ENCODE measurements at regions not wholly inside any gene's neighbourhood (a gene's known extent, or its start where the extent isn't known, plus 50 kb on each side); places are given as distances from the start of the nearest gene placed in this dataset.

- POLR2A ChIA-PET = no interaction called here
- FAIRE-seq = no peak
- 0% methylated on average over 1 of the region's 1 CpG for WGBS (ENCODE audit: insufficient coverage, low coverage, missing lambda C conversion rate)
- no peak for TF ChIP-seq TFE3 (CRISPR knock-in tag; IDR thresholded peaks at IDR 0.05)
- no peak for TF ChIP-seq ATF6 (CRISPR knock-in tag; IDR thresholded peaks at IDR 0.05)
- TF ChIP-seq ZBTB40 (IDR thresholded peaks at IDR 0.05) = no peak
- no peak for TF ChIP-seq ZBTB40 (CRISPR knock-in tag; IDR thresholded peaks at IDR 0.05)
- TF ChIP-seq ZNF324 (CRISPR knock-in tag; IDR thresholded peaks at IDR 0.05) = no peak
- no peak for TF ChIP-seq DNMT1 (IDR thresholded peaks at IDR 0.05)
- TF ChIP-seq KAT8 (IDR thresholded peaks at IDR 0.05; ENCODE audit: low read depth) = no peak
- TF ChIP-seq HCFC1 (IDR thresholded peaks at IDR 0.05; ENCODE audit: low read depth, low read length) = no peak
- no peak for TF ChIP-seq ZNF655 (CRISPR knock-in tag; IDR thresholded peaks at IDR 0.05)
- no peak for TF ChIP-seq ATF1 (CRISPR knock-in tag; IDR thresholded peaks at IDR 0.05)
- no peak for TF ChIP-seq ATF1 (tag; IDR thresholded peaks at IDR 0.05)
These were observed 176.8 kb downstream of the NECTIN3 start for GRCh38 chr3:111248406-111248805.

More at GRCh38 chr3:111248406-111248805, 176.8 kb downstream of the NECTIN3 start:
- no peak overlapping the region for H2AFZ ChIP-seq (ENCODE audit: low read depth, low read length)
- no peaks in the 10 kb centered on the region for H3K9me1 ChIP-seq (ENCODE audit: control insufficient read depth, insufficient read depth, low read length)
- H3K9ac ChIP-seq (ENCODE audit: insufficient read depth in 1 of 2, low read depth in 2 of 2, low read length in 2 of 2) = no peak overlapping the region
- in situ Hi-C loops (cut with MboI) = no loop called here
- H4K20me1 ChIP-seq (replicated peaks; ENCODE audit: control insufficient read depth, insufficient read depth, low read length) = no peaks in the 10 kb centered on the region
- no peaks in the 10 kb centered on the region for H3K9me3 ChIP-seq (replicated peaks; ENCODE audit: control insufficient read depth, insufficient read depth, low read depth, low read length)
- no TSS peak for BruUV-seq (replicated peaks)
- CTCF ChIA-PET (ENCODE audit: low intra/inter-chr PET ratio) = no interaction called here
- no peak overlapping the region for H3K4me2 ChIP-seq (ENCODE audit: insufficient read depth, low read length)
- H3K36me3 ChIP-seq (ENCODE audit: control insufficient read depth, insufficient read depth, low read length) = no peaks in the 10 kb centered on the region
- no peaks in the 10 kb centered on the region for H3K79me2 ChIP-seq (ENCODE audit: control insufficient read depth, insufficient read depth, low read length)
- no peak overlapping the region for H3K4me3 ChIP-seq
- H3K4me1 ChIP-seq (replicated peaks in 1 of 2; ENCODE audit: control insufficient read depth in 2 of 2, insufficient read depth in 2 of 2, low read length in 2 of 2) = no peaks in the 10 kb centered on the region
- DNase-seq (ENCODE audit: extremely low read depth in 1 of 4, low spot score in 3 of 4) = no peak
- intact Hi-C loops (cut with micrococcal nuclease) = no loop called here
- no peak for ATAC-seq
- H3K27ac ChIP-seq (ENCODE audit: extremely low read depth, low read depth, low read length) = no peak overlapping the region
- H3K27me3 ChIP-seq (ENCODE audit: control insufficient read depth in 2 of 2, insufficient read depth in 2 of 2, low read length in 2 of 2) = no peaks in the 10 kb centered on the region
